ENCODE measurements at regions not wholly inside any gene's neighbourhood (a gene's known extent, or its start where the extent isn't known, plus 50 kb on each side); places are given as distances from the start of the nearest gene placed in this dataset.
A peak's percentile ranks its signal among the peaks of the same experiment; 100 is the strongest.
"Not testable (repeated sequence)": the region's sequence is repeated elsewhere in the genome, so short reads cannot be mapped to it uniquely, and the experiment has no call there.

- not testable (repeated sequence) for H3K4me3 ChIP-seq (ENCODE audit: low read depth in 1 of 5, low read length in 5 of 5); H3K4me1 ChIP-seq (ENCODE audit: control insufficient read depth in 5 of 5, insufficient read depth in 5 of 5, low read length in 5 of 5); H3K9me3 ChIP-seq (ENCODE audit: control insufficient read depth in 5 of 5, low read length in 5 of 5); H3K27ac ChIP-seq (ENCODE audit: low read depth, low read length); H3K27me3 ChIP-seq (ENCODE audit: control insufficient read depth in 5 of 5, insufficient read depth in 4 of 5, low read length in 5 of 5); H3K9ac ChIP-seq (ENCODE audit: low read length in 5 of 5); H3K36me3 ChIP-seq (ENCODE audit: control insufficient read depth in 5 of 5, insufficient read depth in 5 of 5, low read length in 5 of 5)
Measured at GRCh38 chr3:194056323-194056722, 79.6 kb upstream of the HES1 start.

- no peak overlapping the region for H3K4me3 ChIP-seq (ENCODE audit: low read depth in 1 of 5, low read length in 5 of 5)
- H3K27me3 ChIP-seq (ENCODE audit: control insufficient read depth in 5 of 5, insufficient read depth in 4 of 5, low read length in 5 of 5), result peaks cover 0 to 3% (median 0%) of the 10 kb centered on the region in 5 donors
- no peak overlapping the region for H3K9ac ChIP-seq (ENCODE audit: low read length in 5 of 5)
- peaks cover 0 to 9% (median 7%) of the 10 kb centered on the region in 5 donors for H3K4me1 ChIP-seq (ENCODE audit: control insufficient read depth in 5 of 5, insufficient read depth in 5 of 5, low read length in 5 of 5)
- no peaks in the 10 kb centered on the region for H3K36me3 ChIP-seq (ENCODE audit: control insufficient read depth in 5 of 5, insufficient read depth in 5 of 5, low read length in 5 of 5)
- no peak overlapping the region for H3K27ac ChIP-seq (ENCODE audit: low read depth, low read length)
- no peaks in the 10 kb centered on the region for H3K9me3 ChIP-seq (ENCODE audit: control insufficient read depth in 5 of 5, low read length in 5 of 5)
Measured at GRCh38 chr3:194056731-194057415, 79.1 kb upstream of the HES1 start.

GRCh38 chr3:194057570-194058188 lies 78.3 kb upstream of the HES1 start:
- peak overlapping the region in 4 of 5 donors; percentile 36 to 57 (median 43) for H3K4me3 ChIP-seq (ENCODE audit: low read depth in 1 of 5, low read length in 5 of 5)
- H3K27ac ChIP-seq (ENCODE audit: low read depth, low read length), result no peak overlapping the region

GRCh38 chr3:194058189-194058571 lies 77.8 kb upstream of the HES1 start:
- Histone ChIP-seq H3K9ac (ENCODE audit: low read length in 5 of 5) (no peak overlapping the region), H3K36me3 (ENCODE audit: control insufficient read depth in 5 of 5, insufficient read depth in 5 of 5, low read length in 5 of 5) (no peaks in the 10 kb centered on the region), H3K9me3 (ENCODE audit: control insufficient read depth in 5 of 5, low read length in 5 of 5) (no peaks in the 10 kb centered on the region), H3K27me3 (ENCODE audit: control insufficient read depth in 5 of 5, insufficient read depth in 4 of 5, low read length in 5 of 5) (peaks cover 0 to 3% (median 0%) of the 10 kb centered on the region in 5 donors), H3K4me1 (ENCODE audit: control insufficient read depth in 5 of 5, insufficient read depth in 5 of 5, low read length in 5 of 5) (peaks cover 0 to 9% (median 7%) of the 10 kb centered on the region in 5 donors), H3K27ac (ENCODE audit: low read depth, low read length) (no peak overlapping the region), H3K4me3 (ENCODE audit: low read depth in 1 of 5, low read length in 5 of 5) (peak overlapping the region in 4 of 5 donors; percentile 36 to 57 (median 43))

More at GRCh38 chr3:194057570-194058188, 78.3 kb upstream of the HES1 start:
- peaks cover 0 to 3% (median 0%) of the 10 kb centered on the region in 5 donors for H3K27me3 ChIP-seq (ENCODE audit: control insufficient read depth in 5 of 5, insufficient read depth in 4 of 5, low read length in 5 of 5)
- H3K9ac ChIP-seq (ENCODE audit: low read length in 5 of 5), result no peak overlapping the region
- H3K4me1 ChIP-seq (ENCODE audit: control insufficient read depth in 5 of 5, insufficient read depth in 5 of 5, low read length in 5 of 5), result peaks cover 0 to 9% (median 7%) of the 10 kb centered on the region in 5 donors
- H3K9me3 ChIP-seq (ENCODE audit: control insufficient read depth in 5 of 5, low read length in 5 of 5), result no peaks in the 10 kb centered on the region
- H3K36me3 ChIP-seq (ENCODE audit: control insufficient read depth in 5 of 5, insufficient read depth in 5 of 5, low read length in 5 of 5), result no peaks in the 10 kb centered on the region

- no peaks in the 10 kb centered on the region for H3K36me3 ChIP-seq (ENCODE audit: control insufficient read depth in 5 of 5, insufficient read depth in 5 of 5, low read length in 5 of 5)
- H3K9me3 ChIP-seq (ENCODE audit: control insufficient read depth in 5 of 5, low read length in 5 of 5), result no peaks in the 10 kb centered on the region
- peaks cover 0 to 9% (median 7%) of the 10 kb centered on the region in 5 donors for H3K4me1 ChIP-seq (ENCODE audit: control insufficient read depth in 5 of 5, insufficient read depth in 5 of 5, low read length in 5 of 5)
- H3K9ac ChIP-seq (ENCODE audit: low read length in 5 of 5), result no peak overlapping the region
- H3K4me3 ChIP-seq (ENCODE audit: low read depth in 1 of 5, low read length in 5 of 5), result no peak overlapping the region
- H3K27me3 ChIP-seq (ENCODE audit: control insufficient read depth in 5 of 5, insufficient read depth in 4 of 5, low read length in 5 of 5), result peaks cover 0 to 3% (median 0%) of the 10 kb centered on the region in 5 donors
- H3K27ac ChIP-seq (ENCODE audit: low read depth, low read length), result no peak overlapping the region
Measured at GRCh38 chr3:194058753-194059152, 77.2 kb upstream of the HES1 start.

- Histone ChIP-seq H3K4me3 (ENCODE audit: low read depth in 1 of 5, low read length in 5 of 5) (no peak overlapping the region), H3K36me3 (ENCODE audit: control insufficient read depth in 5 of 5, insufficient read depth in 5 of 5, low read length in 5 of 5) (no peaks in the 10 kb centered on the region), H3K4me1 (ENCODE audit: control insufficient read depth in 5 of 5, insufficient read depth in 5 of 5, low read length in 5 of 5) (peaks cover 0 to 9% (median 7%) of the 10 kb centered on the region in 5 donors), H3K9ac (ENCODE audit: low read length in 5 of 5) (no peak overlapping the region), H3K27me3 (ENCODE audit: control insufficient read depth in 5 of 5, insufficient read depth in 4 of 5, low read length in 5 of 5) (peaks cover 0 to 3% (median 0%) of the 10 kb centered on the region in 5 donors), H3K9me3 (ENCODE audit: control insufficient read depth in 5 of 5, low read length in 5 of 5) (no peaks in the 10 kb centered on the region), H3K27ac (ENCODE audit: low read depth, low read length) (no peak overlapping the region)
Measured at GRCh38 chr3:194061421-194062030, 74.4 kb upstream of the HES1 start.

- Histone ChIP-seq H3K27me3 (ENCODE audit: control insufficient read depth in 5 of 5, insufficient read depth in 4 of 5, low read length in 5 of 5) (no peaks in the 10 kb centered on the region), H3K9me3 (ENCODE audit: control insufficient read depth in 5 of 5, low read length in 5 of 5) (peaks cover 0 to 3% (median 0%) of the 10 kb centered on the region in 5 donors), H3K4me1 (ENCODE audit: control insufficient read depth in 5 of 5, insufficient read depth in 5 of 5, low read length in 5 of 5) (peaks cover 0 to 7% (median 5%) of the 10 kb centered on the region in 5 donors), H3K27ac (ENCODE audit: low read depth, low read length) (no peak overlapping the region), H3K36me3 (ENCODE audit: control insufficient read depth in 5 of 5, insufficient read depth in 5 of 5, low read length in 5 of 5) (no peaks in the 10 kb centered on the region), H3K9ac (ENCODE audit: low read length in 5 of 5) (no peak overlapping the region), H3K4me3 (ENCODE audit: low read depth in 1 of 5, low read length in 5 of 5) (no peak overlapping the region)
Measured at GRCh38 chr3:194062830-194063229, 73.1 kb upstream of the HES1 start.

- H3K4me3 ChIP-seq (ENCODE audit: low read depth in 1 of 5, low read length in 5 of 5), result no peak overlapping the region
- H3K9me3 ChIP-seq (ENCODE audit: control insufficient read depth in 5 of 5, low read length in 5 of 5), result peaks cover 0 to 7% (median 0%) of the 10 kb centered on the region in 5 donors
- H3K27me3 ChIP-seq (ENCODE audit: control insufficient read depth in 5 of 5, insufficient read depth in 4 of 5, low read length in 5 of 5), result no peaks in the 10 kb centered on the region
- H3K9ac ChIP-seq (ENCODE audit: low read length in 5 of 5), result no peak overlapping the region
- H3K4me1 ChIP-seq (ENCODE audit: control insufficient read depth in 5 of 5, insufficient read depth in 5 of 5, low read length in 5 of 5), result no peaks in the 10 kb centered on the region
- H3K27ac ChIP-seq (ENCODE audit: low read depth, low read length), result no peak overlapping the region
- no peaks in the 10 kb centered on the region for H3K36me3 ChIP-seq (ENCODE audit: control insufficient read depth in 5 of 5, insufficient read depth in 5 of 5, low read length in 5 of 5)
Measured at GRCh38 chr3:194064380-194065332, 71.3 kb upstream of the HES1 start.

- H3K27me3 ChIP-seq (ENCODE audit: control insufficient read depth in 5 of 5, insufficient read depth in 4 of 5, low read length in 5 of 5); H3K9me3 ChIP-seq (ENCODE audit: control insufficient read depth in 5 of 5, low read length in 5 of 5); H3K27ac ChIP-seq (ENCODE audit: low read depth, low read length); H3K36me3 ChIP-seq (ENCODE audit: control insufficient read depth in 5 of 5, insufficient read depth in 5 of 5, low read length in 5 of 5); H3K4me3 ChIP-seq (ENCODE audit: low read depth in 1 of 5, low read length in 5 of 5); H3K9ac ChIP-seq (ENCODE audit: low read length in 5 of 5): not testable (repeated sequence)
- H3K4me1 ChIP-seq (ENCODE audit: control insufficient read depth in 5 of 5, insufficient read depth in 5 of 5, low read length in 5 of 5), result peaks cover 2 to 21% (median 18%) of the 10 kb centered on the region in 5 donors
Measured at GRCh38 chr3:194067327-194067726, 68.6 kb upstream of the HES1 start.
